Ramos (cell line): ENCODE measurements at regions not wholly inside any gene's neighbourhood (a gene's known extent, or its start where the extent isn't known, plus 50 kb on each side); places are given as distances from the start of the nearest gene placed in this dataset.

Source experiments
- in situ Hi-C: fragments of 300-500 bp; cut with MboI; formaldehyde crosslinking; loops from one replicate; pipeline ENCODE4 v1.14.3; 2022; ENCODE audit warnings: low sequenced_read_pairs; ENCODE audit not compliant: unreplicated experiment

DNA sequence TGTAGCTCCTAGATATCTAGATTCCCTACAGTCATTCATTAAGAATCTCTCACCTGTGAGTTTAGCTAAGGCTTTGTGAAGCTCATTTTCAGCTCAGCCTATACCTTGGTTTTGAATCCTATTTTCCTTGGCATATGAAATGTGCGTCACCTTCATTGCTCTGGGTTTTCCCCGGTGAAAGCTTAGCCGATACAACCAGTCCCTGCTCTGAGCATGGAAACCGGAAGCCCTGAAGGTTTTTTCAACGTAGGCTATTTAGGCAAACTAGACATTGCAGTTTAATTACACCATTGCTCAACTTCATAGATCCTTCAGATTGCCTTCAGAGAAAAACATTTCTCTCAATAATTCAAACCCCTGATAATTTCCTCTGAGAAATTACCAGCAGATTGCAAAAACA is 206.8 kb upstream of the TPRG1 start:
- in situ Hi-C loops = no loop called here

DNA sequence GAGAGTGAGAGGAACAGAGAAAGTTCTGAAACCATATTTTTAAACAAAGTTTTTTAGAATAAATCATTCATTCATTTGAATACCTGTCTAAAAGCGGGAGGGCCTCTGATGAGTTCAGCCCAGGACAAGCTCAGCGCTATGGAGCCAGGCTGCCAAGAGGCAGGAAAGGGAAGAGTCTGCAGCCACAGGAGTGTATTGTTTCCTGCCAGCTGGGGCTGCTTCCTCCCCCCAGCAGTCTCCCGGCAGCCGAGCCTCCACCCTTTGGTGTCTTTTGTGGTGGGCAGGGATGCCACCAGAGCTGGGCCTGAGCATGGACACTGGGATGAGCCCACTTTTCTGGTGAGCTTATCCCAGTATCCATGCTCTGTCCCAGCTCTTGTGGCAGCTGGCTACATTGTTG is 199.5 kb upstream of the TPRG1 start:
- in situ Hi-C loops = no loop called here

DNA sequence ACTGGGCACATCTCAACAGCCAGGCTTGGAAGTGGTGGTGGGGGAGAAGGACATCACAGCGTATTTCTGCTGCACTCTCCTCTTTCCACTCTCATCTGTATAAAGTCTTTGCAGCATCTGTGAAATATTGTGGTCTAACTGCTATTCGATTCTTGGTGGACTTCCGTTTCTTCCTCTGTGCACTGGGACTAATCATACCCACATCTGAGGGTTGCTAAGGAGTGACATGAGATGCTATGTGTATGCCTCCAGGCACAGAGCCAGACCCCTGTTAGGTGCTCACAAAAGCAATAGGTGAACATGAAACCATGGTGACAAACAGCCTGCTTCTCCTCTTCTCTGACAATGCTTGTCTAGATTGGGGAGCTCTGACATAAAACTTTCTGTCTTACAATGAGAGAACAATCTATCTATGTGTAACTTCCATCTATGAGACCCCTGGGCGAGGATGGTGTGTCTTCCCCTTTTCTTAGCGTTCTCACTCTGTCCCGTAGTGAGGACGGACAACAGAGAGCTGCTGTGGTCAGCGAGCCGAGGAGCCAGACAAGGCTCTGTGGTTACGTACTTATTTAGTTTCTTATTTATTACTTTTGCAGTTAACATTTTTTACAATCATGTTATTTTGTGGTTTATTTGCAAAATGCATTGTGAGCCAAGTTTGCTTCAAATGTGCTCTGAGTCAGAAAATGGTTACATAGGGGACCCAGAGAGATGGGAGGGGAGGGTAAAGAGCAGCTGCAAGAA is 196.7 kb upstream of the TPRG1 start:
- in situ Hi-C loops = no loop called here

DNA sequence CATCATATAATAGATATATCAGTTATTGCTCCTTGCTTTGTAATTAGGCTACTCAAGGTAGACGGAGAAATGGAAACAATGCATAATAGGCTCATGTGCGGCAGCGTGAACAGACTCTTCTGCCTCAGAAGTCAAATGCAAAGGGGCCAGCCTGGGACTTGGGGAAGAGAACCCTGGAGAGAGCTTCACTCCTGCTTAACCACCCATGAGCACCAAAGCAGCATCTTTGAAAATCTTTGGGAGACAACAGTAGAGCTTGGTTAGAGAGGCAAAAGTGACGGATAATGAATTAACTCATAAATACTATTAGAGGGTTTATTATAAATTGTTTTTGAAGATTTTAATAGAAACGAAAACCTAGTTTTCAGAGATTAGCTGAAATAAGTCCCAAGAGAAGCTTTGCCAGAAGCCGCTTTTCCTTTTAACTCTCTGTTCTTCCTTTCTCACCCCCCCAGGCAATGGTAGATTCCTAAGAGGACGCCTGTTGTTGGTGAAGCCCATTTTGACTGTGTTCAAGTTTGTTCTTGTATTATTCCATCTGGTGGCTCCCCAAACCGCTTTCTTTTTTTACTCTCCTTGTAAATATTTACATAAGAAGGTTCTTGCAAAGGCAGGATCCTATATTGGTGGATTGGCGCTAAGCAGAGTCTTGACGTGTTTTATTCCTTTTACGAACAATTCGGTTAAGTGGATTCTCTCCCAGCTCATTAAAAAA is 196.0 kb upstream of the TPRG1 start:
- in situ Hi-C loops = no loop called here

DNA sequence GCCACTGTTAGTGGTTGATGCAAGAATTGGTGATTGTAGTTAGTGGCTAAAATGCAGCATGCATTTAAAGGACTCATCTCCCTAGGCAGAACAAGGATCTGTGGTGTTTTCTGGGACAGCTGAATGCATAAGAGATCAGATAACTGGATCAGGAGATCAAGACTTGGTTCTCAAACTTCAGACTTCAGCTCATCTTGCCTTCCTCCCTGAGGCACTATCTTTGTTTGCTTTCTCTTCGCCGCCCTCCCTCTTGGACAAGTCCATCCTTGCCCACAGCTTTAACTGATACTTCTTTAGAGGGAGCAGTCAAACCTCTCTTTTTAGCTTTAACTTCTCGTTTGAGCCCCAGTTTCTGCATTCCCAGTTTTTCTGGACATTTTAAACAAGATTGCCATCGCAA is 195.4 kb upstream of the TPRG1 start:
- in situ Hi-C loops = no loop called here

DNA sequence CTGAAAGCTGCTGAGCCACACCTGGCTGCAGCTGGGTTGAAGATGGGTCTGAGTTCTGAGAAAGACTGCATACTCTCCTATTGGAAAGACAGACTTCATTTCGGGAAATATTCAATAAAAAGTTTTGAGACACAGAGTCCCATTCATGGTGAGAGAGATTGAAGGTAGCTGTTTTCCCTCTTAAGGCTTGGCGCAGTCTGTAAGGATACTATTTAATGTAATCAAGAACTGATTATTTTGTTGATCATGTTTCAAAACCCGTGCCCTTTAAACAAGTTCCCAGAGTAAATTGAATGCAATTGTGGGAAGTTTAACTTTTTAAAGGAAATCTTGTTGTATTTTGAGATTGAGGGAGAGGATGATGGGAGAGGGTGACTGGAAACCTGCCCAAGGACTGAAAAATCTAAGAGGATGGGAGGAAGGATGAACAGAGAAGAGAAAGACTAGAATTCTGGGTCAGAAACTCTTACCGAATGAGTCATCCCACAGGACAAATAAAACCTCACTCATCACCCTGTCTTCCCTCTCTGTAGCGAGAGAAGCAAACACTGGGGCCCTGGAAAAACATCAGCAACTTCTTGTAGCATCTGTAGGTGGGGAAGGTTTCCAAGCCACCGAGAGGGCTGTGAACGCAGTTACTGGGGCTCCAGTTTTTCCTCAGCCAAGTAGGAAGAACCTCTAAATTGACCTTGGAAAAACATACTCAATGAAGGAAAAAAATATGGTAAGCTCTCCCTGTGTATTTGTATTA is 193.2 kb upstream of the TPRG1 start:
- in situ Hi-C loops = no loop called here

DNA sequence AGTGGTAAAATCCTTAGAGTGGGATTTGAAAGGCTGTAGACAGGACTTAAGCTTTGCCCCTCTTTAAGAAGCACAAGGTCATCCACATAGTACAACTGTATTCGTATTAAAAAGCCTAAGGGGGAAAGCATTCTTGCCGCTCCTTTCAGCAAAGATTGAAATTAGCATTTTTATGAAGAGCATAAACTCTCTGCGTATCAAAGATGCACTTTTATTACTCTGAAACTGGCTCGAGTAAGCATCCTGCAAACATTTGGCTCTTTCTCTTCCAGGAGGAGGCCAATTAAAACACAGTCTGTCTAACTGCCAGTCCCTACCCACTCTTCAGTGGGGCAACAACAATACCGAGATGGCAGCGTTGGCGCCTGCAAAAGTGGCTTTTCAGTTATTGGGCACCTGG is 192.5 kb upstream of the TPRG1 start:
- in situ Hi-C loops = no loop called here

DNA sequence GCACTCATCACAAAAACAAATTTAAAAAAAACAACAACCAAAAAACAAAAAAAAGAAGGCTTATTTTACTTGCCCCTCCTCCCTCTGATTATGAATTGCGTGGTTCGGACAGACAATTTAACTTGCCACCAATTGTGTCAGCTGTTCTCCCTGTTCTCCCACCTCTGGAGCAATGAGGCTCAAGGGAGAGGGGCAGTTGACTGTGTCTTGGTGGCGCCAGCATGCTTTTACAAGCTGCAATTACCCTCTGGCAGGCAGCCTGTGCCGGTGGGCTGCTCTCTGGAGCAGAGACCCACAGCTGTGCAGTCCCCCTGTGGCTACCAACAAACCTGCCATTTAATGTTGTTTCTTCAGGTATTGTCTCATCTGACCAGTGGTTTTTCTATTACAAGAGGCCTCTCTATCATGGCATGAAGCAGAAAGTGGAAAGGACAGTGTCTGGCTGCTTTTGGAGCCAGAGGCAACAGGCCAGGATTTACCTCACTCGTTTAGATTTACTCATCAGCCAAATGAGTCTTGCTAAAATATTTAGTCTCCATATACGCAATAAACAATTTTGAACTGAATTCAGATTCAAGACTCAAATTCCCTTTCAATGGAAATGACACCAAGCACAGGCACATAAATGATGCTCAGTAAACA is 192.0 kb upstream of the TPRG1 start:
- in situ Hi-C loops = no loop called here

DNA sequence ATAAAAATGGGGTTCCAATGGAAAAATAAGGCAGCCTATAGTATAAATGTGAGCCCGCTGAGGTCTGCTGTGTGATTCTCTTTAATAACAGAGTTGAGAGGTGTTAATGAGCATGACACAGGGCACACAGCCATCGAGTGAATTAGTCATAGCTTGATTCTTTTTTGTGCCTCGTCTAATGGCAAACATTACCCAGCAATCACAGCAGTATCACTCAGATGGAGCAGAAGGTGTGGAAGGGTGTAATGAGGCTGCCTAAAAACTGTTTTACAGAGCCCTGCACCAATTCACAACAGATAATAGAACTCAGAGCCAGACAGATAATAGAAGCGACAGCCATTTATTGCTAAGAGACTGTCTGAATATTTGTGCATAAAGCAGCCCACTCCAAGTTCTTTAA is 178.6 kb upstream of the TPRG1 start:
- in situ Hi-C loops = no loop called here

DNA sequence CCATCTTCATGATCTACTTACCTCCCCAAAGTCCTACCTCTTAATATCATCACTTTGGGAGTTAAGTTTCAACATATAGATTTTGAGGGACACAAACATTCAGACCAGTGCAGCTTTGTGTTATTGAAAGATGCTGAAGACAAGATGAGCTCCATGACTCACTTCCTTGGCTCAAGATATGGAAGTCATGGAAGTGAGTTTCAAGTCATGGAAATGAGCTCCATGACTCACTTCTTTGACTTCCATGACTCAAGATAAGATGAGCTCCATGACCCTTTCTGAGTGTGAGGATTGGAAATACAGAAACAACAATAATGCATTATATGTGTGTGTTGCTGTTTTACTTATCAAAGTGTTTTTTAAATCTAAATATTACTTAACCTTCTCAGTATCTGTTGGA is 170.2 kb upstream of the TPRG1 start:
- in situ Hi-C loops = loop anchor here (25.0 kb wide), 1 partner anchor 1689 kb away; no protein-coding TSS in a partner anchor

DNA sequence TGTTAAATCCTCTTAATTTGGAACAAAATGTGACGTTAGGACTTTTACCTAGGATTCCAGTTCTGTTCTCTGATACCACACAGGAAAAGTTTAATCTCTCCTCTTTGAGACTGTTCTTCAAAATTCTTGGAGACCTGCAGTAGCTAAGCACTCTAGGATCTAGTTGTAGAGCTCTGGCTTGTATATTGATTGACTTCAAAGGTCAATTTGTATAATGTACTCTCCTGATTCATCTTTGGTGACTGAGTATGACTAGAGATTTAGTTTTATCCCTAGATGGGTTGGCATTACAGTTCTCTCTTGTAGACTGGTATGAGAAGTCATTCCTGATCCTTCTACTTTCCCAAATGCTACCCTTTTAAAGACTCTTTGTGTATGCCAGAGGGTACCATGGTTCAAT is 168.4 kb upstream of the TPRG1 start:
- in situ Hi-C loops = loop anchor here (25.0 kb wide), 1 partner anchor 1691 kb away; no protein-coding TSS in a partner anchor

DNA sequence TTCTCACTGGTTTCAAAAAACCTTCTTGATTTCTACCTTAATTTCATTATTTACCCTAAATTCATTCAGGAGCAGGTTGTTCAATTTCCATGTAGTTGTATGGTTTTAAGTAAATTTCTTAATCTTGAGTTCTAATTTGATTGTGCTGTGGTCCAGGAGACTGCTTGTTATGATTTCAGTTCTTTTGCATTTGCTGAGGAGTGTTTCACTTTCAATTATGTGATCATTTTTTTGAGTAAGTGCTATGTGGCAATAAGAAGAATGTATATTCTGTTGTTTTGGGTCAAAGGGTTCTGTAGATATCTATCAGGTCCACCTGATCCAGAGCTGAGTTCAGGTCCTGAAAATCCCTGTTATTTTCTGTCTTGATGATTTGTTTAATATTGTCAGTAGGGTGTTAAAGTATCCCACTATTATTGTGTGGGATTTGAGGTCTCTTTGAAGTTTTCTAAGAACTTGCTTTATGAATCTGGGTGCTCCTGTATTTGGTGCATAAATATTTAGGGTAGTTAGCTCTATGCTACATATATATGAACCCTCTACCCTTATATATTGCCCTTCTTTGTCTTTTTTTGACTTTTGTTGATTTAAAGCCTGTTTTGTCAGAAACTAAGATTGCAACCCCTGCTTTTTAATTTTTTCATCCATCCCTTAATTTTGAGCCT is 158.4 kb upstream of the TPRG1 start:
- in situ Hi-C loops = loop anchor here (25.0 kb wide), 1 partner anchor 1701 kb away; no protein-coding TSS in a partner anchor

DNA sequence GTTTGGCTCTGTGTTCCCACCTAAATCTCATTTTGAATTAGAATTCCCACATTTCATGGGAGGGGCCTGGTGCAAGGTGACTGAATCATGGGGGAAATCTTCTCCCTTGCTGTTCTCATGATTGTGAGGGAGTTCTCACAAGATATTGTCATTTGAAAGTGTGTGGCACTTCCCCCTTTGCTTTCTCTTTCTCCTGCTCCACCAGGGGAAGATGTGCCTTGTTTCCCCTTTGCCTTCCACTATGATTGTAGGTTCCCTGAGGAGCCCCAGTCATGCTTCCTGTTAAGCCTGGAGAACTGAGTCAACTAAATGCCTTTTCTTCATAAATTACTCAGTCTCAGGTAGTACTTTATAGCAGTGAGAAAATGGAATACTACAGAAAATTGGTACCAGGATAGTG is 157.2 kb upstream of the TPRG1 start:
- in situ Hi-C loops = loop anchor here (25.0 kb wide), 1 partner anchor 1702 kb away; no protein-coding TSS in a partner anchor

DNA sequence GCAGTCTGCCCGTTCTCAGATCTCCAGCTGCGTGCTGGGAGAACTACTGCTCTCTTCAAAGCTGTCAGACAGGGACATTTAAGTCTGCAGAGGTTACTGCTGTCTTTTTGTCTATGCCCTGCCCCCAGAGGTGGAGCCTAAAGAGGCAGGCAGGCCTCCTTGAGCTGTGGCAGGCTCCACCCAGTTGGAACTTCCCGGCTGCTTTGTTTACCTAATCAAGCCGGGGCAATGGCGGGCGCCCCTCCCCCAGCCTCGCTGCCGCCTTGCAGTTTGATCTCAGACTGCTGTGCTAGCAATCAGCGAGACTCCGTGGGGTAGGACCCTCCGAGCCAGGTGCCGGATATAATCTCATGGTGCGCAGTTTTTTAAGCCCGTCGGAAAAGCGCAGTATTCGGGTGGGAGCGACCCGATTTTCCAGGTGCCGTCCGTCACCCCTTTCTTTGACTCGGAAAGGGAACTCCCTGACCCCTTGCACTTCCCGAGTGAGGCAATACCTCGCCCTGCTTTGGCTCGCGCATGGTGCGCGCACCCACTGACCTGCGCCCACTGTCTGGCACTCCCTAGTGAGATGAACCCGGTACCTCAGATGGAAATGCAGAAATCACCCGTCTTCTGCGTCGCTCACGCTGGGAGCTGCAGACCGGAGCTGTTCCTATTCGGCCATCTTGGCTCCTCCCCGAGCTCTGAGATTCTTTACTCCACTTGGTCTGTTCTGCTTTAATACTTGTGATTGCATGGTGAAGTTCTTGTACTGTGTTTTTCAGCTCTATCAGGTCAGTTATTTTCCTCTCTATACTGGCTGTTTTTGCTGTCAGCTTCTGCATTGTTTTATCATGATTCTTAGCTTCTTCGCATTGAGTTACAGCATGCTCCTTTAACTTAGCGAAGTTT is 148.9 kb upstream of the TPRG1 start:
- in situ Hi-C loops = loop anchor here (25.0 kb wide), 1 partner anchor 1711 kb away; no protein-coding TSS in a partner anchor

DNA sequence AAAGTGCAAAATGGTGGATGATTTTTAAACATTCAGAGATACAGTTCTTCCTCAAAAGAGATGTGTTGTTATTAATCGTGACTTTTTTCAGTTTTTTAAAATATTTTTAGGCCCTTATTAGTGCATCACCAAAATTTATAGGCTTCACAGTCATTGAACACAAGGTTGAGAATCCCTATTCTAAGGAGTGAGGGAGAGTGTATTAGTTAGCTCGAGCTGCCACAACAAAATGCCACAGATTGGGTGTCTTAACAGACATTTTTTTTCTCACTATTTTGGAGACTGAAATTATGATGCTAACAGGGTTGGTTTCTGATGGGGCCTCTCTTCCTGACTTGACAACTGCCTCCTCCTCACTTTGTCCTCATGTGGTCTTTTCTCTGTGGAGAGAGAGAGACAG is 145.9 kb upstream of the TPRG1 start:
- in situ Hi-C loops = no loop called here

DNA sequence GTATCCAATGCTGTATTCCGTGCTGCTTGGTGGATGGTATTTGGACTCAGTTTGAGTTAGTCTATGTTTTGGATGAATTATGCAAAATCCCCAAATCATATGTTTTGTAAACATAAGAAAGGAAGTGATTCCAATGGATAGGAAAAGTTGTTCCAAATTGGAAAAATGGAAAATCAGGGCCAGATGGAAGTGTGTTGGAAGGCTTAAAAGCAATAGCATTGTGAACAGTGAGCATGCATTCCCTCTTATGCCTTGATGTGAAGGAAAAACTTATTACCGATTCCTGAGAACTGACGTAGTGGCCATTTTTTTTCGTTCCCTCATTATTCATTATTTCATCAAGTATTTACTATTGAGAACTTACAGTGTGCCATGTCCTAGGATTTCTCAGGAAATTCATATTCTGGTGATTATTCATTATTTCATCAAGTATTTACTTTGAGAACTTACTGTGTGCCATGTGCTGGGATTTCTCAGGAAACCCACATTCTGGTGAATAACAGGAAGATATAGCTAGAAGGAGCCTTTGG is 144.1 kb upstream of the TPRG1 start:
- in situ Hi-C loops = no loop called here

DNA sequence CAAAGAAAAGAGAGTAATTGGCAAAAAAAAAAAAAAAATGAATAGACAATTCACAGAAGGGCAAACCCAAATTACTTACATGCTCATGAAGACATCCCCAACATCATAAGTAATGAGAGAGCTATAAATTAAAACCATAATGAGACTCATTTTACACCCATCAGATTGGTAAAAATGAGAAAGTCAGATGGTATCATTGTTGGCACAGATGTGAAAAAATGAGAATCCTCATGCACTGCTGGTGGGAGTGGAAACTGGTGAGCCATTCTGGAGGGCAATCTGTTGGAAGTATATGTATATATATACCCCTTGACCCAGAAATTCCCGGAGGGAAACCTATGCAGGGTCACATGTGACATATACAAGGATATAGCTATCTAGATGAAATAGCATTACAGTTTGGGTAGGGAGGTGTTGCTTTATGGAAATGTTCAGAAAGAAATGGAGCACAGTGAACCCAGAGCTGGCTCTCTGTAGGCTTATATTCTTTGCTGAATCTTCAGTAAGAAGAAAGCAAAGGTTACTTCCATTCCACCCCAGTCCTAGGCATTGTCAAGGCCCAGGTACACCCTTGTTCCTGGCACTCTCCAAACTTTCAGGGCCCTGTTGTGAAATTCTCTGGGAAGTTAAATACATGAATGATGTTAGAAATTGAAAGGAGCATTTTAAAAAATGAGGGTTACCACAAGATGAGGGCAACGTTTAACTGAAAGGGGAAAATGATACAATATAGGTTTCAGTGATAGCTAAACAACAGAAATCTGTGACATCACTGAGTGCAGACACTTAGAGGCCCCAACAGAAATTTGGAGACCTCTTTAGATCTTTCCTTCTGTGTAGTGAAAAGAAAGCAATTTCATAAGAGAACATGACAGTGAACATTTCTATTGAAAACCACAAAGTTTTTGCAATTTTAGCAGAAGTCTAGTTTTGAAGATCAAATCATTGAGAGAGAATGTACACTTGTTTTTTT is 132.7 kb upstream of the TPRG1 start:
- in situ Hi-C loops = no loop called here
